H9 (cell line): ENCODE measurements at regions not wholly inside any gene's neighbourhood (a gene's known extent, or its start where the extent isn't known, plus 50 kb on each side); places are given as distances from the start of the nearest gene placed in this dataset.

Experiments
- DNase-seq: peaks from one replicate; pipeline ENCODE4 v3.0.0-alpha.2; 2017
- H2AFZ ChIP-seq: one replicate; pipeline ENCODE4 v1.6.1; 2013; ENCODE audit warnings: mild to moderate bottlenecking, low read length, control low read depth, moderate library complexity
- H2AK5ac ChIP-seq: 2 replicates; pipeline ENCODE4 v1.6.1; 2013; ENCODE audit warnings: low read length, control low read depth, mixed read lengths; ENCODE audit not compliant: insufficient read length
- H2BK120ac ChIP-seq: one replicate; pipeline ENCODE4 v1.6.1; 2013; ENCODE audit warnings: low read depth, mild to moderate bottlenecking, low read length, control low read depth, inconsistent platforms; ENCODE audit not compliant: poor library complexity, severe bottlenecking
- H2BK12ac ChIP-seq: 2 replicates; pipeline ENCODE4 v1.6.1; 2013; ENCODE audit warnings: low read length, control low read depth, mixed read lengths, low read depth; ENCODE audit not compliant: insufficient read length
- H2BK15ac ChIP-seq: 2 replicates; pipeline ENCODE4 v1.6.1; 2013; ENCODE audit warnings: low read depth, low read length, control low read depth
- H2BK20ac ChIP-seq: one replicate; pipeline ENCODE4 v1.6.1; 2013; ENCODE audit warnings: low read depth, mild to moderate bottlenecking, low read length, control low read depth, inconsistent platforms; ENCODE audit not compliant: poor library complexity, severe bottlenecking
- H2BK5ac ChIP-seq: 2 replicates; pipeline ENCODE4 v1.6.1; 2013; ENCODE audit warnings: low read length, control low read depth, mixed read lengths; ENCODE audit not compliant: insufficient read length
- H3K14ac ChIP-seq: 2 replicates; pipeline ENCODE4 v1.6.1; 2013; ENCODE audit warnings: low read length, control low read depth; ENCODE audit not compliant: insufficient read depth
- H3K18ac ChIP-seq: 2 replicates; pipeline ENCODE4 v1.6.1; 2013; ENCODE audit warnings: low read depth, mild to moderate bottlenecking, mixed read lengths, low read length, control low read depth; ENCODE audit not compliant: insufficient read length
- H3K23ac ChIP-seq: 2 replicates; pipeline ENCODE4 v1.6.1; 2013; ENCODE audit warnings: low read length, control low read depth, mixed read lengths, low read depth; ENCODE audit not compliant: insufficient read length
- H3K23me2 ChIP-seq: 2 replicates; pipeline ENCODE4 v1.6.1; 2013; ENCODE audit warnings: low read depth, mild to moderate bottlenecking, mixed read lengths, low read length, control low read depth; ENCODE audit not compliant: insufficient read length, poor library complexity, severe bottlenecking
- H3K27ac ChIP-seq: 2 replicates; pipeline ENCODE4 v1.5.1; 2013; ENCODE audit warnings: low read length, control low read depth, mixed read lengths, low read depth; ENCODE audit not compliant: insufficient read length
- H3K27me3 ChIP-seq: 2 replicates; pipeline ENCODE4 v1.6.1; 2013; ENCODE audit warnings: low read length, control low read depth, inconsistent platforms; ENCODE audit not compliant: insufficient read depth
- H3K4ac ChIP-seq: 2 replicates; pipeline ENCODE4 v1.6.1; 2013; ENCODE audit warnings: low read depth, mild to moderate bottlenecking, control low read depth, inconsistent platforms, low read length, moderate library complexity
- H3K4me1 ChIP-seq: 2 replicates; pipeline ENCODE4 v1.6.1; 2013; ENCODE audit warnings: low read length, control low read depth, inconsistent platforms; ENCODE audit not compliant: insufficient read depth
- H3K4me2 ChIP-seq: 2 replicates; pipeline ENCODE4 v1.6.1; 2013; ENCODE audit warnings: low read length, control low read depth, mixed read lengths; ENCODE audit not compliant: insufficient read length, insufficient read depth
- H3K56ac ChIP-seq: 2 replicates; pipeline ENCODE4 v1.6.1; 2013; ENCODE audit warnings: low read depth, mild to moderate bottlenecking, mixed read lengths, low read length, control low read depth; ENCODE audit not compliant: insufficient read length
- H3K79me1 ChIP-seq: 2 replicates; pipeline ENCODE4 v1.6.1; 2013; ENCODE audit warnings: low read depth, mild to moderate bottlenecking, moderate library complexity, low read length, control low read depth, inconsistent platforms; ENCODE audit not compliant: insufficient read depth, poor library complexity, severe bottlenecking
- H3K79me2 ChIP-seq: 2 replicates; pipeline ENCODE4 v1.6.1; 2013; ENCODE audit warnings: low read length, control low read depth, inconsistent platforms; ENCODE audit not compliant: insufficient read depth
- H3K9ac ChIP-seq: 2 replicates; pipeline ENCODE4 v1.6.1; 2013; ENCODE audit warnings: low read length, control low read depth, mixed read lengths; ENCODE audit not compliant: insufficient read length; ENCODE audit errors: extremely low read depth
- H3K9me3 ChIP-seq: one replicate; pipeline ENCODE4 v1.6.1; 2013; ENCODE audit warnings: low read depth, low read length, inconsistent platforms; ENCODE audit not compliant: control insufficient read depth
- H3T11ph ChIP-seq: one replicate; pipeline ENCODE4 v1.6.1; 2013; ENCODE audit warnings: mild to moderate bottlenecking, low read length, control low read depth, inconsistent platforms
- H4K20me1 ChIP-seq: one replicate; pipeline ENCODE4 v1.6.1; 2013; ENCODE audit not compliant: control insufficient read depth, insufficient read length, insufficient read depth
- H4K5ac ChIP-seq: 2 replicates; pipeline ENCODE4 v1.6.1; 2013; ENCODE audit warnings: low read depth, mild to moderate bottlenecking, mixed read lengths, low read length, control low read depth; ENCODE audit not compliant: insufficient read length
- H4K8ac ChIP-seq: replicated peaks from 2 replicates; pipeline ENCODE4 v1.6.1; 2013; ENCODE audit warnings: low read length, control low read depth, mixed read lengths, low read depth; ENCODE audit not compliant: insufficient read length
- H4K91ac ChIP-seq: 2 replicates; pipeline ENCODE4 v1.6.1; 2013; ENCODE audit warnings: low read depth, mild to moderate bottlenecking, moderate library complexity, mixed read lengths, low read length, control low read depth; ENCODE audit not compliant: insufficient read length
- H3K27ac Mint-ChIP-seq, 3 experiments: 2 replicates in 2 of 3; 3 replicates in 1 of 3; pipeline ENCODE4 v1.8.0; 2020 to 2021; ENCODE audit warnings: mixed read lengths in 3 of 3, mild to moderate bottlenecking in 1 of 3, moderate library complexity in 1 of 3
- H3K27me3 Mint-ChIP-seq: 2 replicates; pipeline ENCODE4 v1.8.0; 2021; ENCODE audit warnings: low read depth, mild to moderate bottlenecking, moderate library complexity, mixed read lengths
- H3K36me3 Mint-ChIP-seq, 3 experiments: 2 replicates in 2 of 3; 3 replicates in 1 of 3; pipeline ENCODE4 v1.8.0; 2020 to 2021; ENCODE audit warnings: low read depth in 3 of 3, mixed read lengths in 3 of 3; ENCODE audit not compliant: insufficient read depth in 1 of 3
- H3K4me1 Mint-ChIP-seq, 2 experiments: 2 replicates each; pipeline ENCODE4 v1.8.0; 2020; ENCODE audit warnings: mixed read lengths in 2 of 2
- H3K4me3 Mint-ChIP-seq, 2 experiments: 2 replicates in 1 of 2; 3 replicates in 1 of 2; pipeline ENCODE4 v1.8.0; 2020 to 2021; ENCODE audit warnings: mild to moderate bottlenecking in 2 of 2, mixed read lengths in 2 of 2, moderate library complexity in 1 of 2
- H3K9me3 Mint-ChIP-seq, 2 experiments: 2 replicates in 1 of 2; 3 replicates in 1 of 2; pipeline ENCODE4 v1.8.0; 2020; ENCODE audit warnings: mild to moderate bottlenecking in 2 of 2, mixed read lengths in 2 of 2, moderate library complexity in 1 of 2
- WGBS: extraction: QIAGEN DNeasy Blood & Tissue Kit; methylation state at CpG from one replicate; pipeline ENCODE4 v1.1.7; 2013; ENCODE audit warnings: missing lambda C conversion rate, low lambda C conversion rate, mixed read lengths; ENCODE audit not compliant: insufficient read length; ENCODE audit errors: extremely low coverage; 5-methylcytosine and 5-hydroxymethylcytosine counted together
- TF ChIP-seq, protein P1 (sequence below): fragments of 200-600 bp; sonication (generic); conservative IDR thresholded peaks from 3 replicates; pipeline ENCODE4 v1.8.0; 2021; ENCODE audit warnings: antibody characterized with exemption, mild to moderate bottlenecking

DNA sequence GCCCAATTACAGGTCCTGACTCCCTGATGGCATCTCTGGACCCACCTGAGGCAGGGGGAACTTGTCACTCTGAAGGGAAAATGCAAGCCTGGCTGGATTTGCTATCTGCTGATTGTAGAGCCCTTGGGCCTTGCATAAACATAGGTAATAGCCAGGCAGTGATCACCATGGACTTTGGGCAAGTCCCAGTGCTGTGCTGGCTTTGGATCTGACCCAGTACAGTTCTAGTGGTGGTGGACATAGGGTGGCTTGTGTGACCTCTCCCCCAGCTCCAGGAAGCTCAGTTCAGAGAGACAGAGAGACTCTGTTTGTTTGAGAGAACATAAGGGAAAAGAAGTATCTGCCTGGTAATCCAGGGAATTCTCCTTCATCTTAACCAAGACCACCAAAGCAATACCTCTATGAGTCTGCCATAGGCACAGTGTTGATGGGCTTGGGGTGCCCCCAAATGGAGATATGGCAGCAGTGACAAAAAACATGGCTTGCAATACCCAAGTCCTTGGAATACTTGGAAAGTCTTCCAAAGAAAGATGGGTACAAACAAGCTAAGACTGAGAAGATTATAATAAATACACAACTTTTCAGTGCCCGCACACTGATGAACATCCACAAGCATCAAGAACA is 348.5 kb downstream of the PYDC2 start:
- H4K8ac ChIP-seq = no peak overlapping the region
- no peaks in the 10 kb centered on the region for H3K27me3 Mint-ChIP-seq
- H3K9me3 Mint-ChIP-seq = no peaks in the 10 kb centered on the region; a peak in 3 of 5 replicates
- no peak overlapping the region for H3K18ac ChIP-seq
- no peak overlapping the region for H2BK12ac ChIP-seq
- peaks cover 5 to 6% of the 10 kb centered on the region in 2 experiments; a peak in 3 of 4 replicates for H3K4me1 Mint-ChIP-seq
- H2AFZ ChIP-seq = no peak overlapping the region
- no peak overlapping the region for H2BK20ac ChIP-seq
- no peak overlapping the region for H3K56ac ChIP-seq
- WGBS = no CpG with 5 or more reads among the region's 1 CpG
- H3K9me3 ChIP-seq = no peaks in the 10 kb centered on the region
- H4K5ac ChIP-seq = no peak overlapping the region
- no peak overlapping the region for H3K14ac ChIP-seq
- no peak overlapping the region for H3K9ac ChIP-seq
- no peak for DNase-seq
- no peak overlapping the region for H2BK120ac ChIP-seq
- no peaks in the 10 kb centered on the region for H3K79me1 ChIP-seq
- no peak overlapping the region for H3T11ph ChIP-seq
- H3K27ac Mint-ChIP-seq = no peak overlapping the region
- no peaks in the 10 kb centered on the region for H3K79me2 ChIP-seq
- no peaks in the 10 kb centered on the region for H4K20me1 ChIP-seq
- H3K27me3 ChIP-seq = no peaks in the 10 kb centered on the region
- H2AK5ac ChIP-seq = no peak overlapping the region
- H3K23ac ChIP-seq = no peak overlapping the region
- no peak overlapping the region for H3K27ac ChIP-seq
- no peak overlapping the region for H3K4me2 ChIP-seq
- no peak overlapping the region for H2BK5ac ChIP-seq
- H3K4me1 ChIP-seq = no peaks in the 10 kb centered on the region
- no peak overlapping the region for H4K91ac ChIP-seq
- H3K23me2 ChIP-seq = no peaks in the 10 kb centered on the region
- no peak overlapping the region for H3K4ac ChIP-seq
- H2BK15ac ChIP-seq = no peak overlapping the region
- TF ChIP-seq, protein P1, sequence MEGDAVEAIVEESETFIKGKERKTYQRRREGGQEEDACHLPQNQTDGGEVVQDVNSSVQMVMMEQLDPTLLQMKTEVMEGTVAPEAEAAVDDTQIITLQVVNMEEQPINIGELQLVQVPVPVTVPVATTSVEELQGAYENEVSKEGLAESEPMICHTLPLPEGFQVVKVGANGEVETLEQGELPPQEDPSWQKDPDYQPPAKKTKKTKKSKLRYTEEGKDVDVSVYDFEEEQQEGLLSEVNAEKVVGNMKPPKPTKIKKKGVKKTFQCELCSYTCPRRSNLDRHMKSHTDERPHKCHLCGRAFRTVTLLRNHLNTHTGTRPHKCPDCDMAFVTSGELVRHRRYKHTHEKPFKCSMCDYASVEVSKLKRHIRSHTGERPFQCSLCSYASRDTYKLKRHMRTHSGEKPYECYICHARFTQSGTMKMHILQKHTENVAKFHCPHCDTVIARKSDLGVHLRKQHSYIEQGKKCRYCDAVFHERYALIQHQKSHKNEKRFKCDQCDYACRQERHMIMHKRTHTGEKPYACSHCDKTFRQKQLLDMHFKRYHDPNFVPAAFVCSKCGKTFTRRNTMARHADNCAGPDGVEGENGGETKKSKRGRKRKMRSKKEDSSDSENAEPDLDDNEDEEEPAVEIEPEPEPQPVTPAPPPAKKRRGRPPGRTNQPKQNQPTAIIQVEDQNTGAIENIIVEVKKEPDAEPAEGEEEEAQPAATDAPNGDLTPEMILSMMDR = peak; percentile 63
- H3K36me3 Mint-ChIP-seq = no peaks in the 10 kb centered on the region
- no peak overlapping the region for H3K4me3 Mint-ChIP-seq
